Midbrain (tissue), 1 donor: ENCODE measurements at regions not wholly inside any gene's neighbourhood (a gene's known extent, or its start where the extent isn't known, plus 50 kb on each side); places are given as distances from the start of the nearest gene placed in this dataset.
"Not testable (repeated sequence)": the region's sequence is repeated elsewhere in the genome, so short reads cannot be mapped to it uniquely, and the experiment has no call there.

Source experiments
- DNase-seq: peaks from one replicate; lab custom pipeline; 2025; lab: John Stamatoyannopoulos, UW

- no peak for DNase-seq
Measured at GRCh38 chr14:83559721-83560120, 1970.2 kb upstream of the FLRT2 start.

GRCh38 chr14:83561261-83561660 lies 1968.7 kb upstream of the FLRT2 start:
- DNase-seq, result no peak

- no peak for DNase-seq
Measured at GRCh38 chr14:83566567-83566966, 1963.4 kb upstream of the FLRT2 start.

- no peak for DNase-seq
Measured at GRCh38 chr14:83568141-83568540, 1961.8 kb upstream of the FLRT2 start.

- no peak for DNase-seq
Measured at GRCh38 chr14:83575301-83575700, 1954.6 kb upstream of the FLRT2 start.

- no peak for DNase-seq
Measured at GRCh38 chr14:83583201-83583600, 1946.7 kb upstream of the FLRT2 start.

- no peak for DNase-seq
Measured at GRCh38 chr14:83594874-83595273, 1935.1 kb upstream of the FLRT2 start.

GRCh38 chr14:83607682-83608081 lies 1922.3 kb upstream of the FLRT2 start:
- no peak for DNase-seq

GRCh38 chr14:83611491-83611890 lies 1918.5 kb upstream of the FLRT2 start:
- DNase-seq, result no peak

GRCh38 chr14:83611906-83612390 lies 1918.0 kb upstream of the FLRT2 start:
- no peak for DNase-seq

- no peak for DNase-seq
Measured at GRCh38 chr14:83614956-83615355, 1915.0 kb upstream of the FLRT2 start.

- no peak for DNase-seq
Measured at GRCh38 chr14:83624541-83624940, 1905.4 kb upstream of the FLRT2 start.

- no peak for DNase-seq
Measured at GRCh38 chr14:83632375-83632774, 1897.6 kb upstream of the FLRT2 start.

- DNase-seq, result no peak
Measured at GRCh38 chr14:83638748-83639504, 1891.0 kb upstream of the FLRT2 start.

- not testable (repeated sequence) for DNase-seq
Measured at GRCh38 chr14:83639505-83639875, 1890.5 kb upstream of the FLRT2 start.

- DNase-seq, result no peak
Measured at GRCh38 chr14:83646228-83646627, 1883.7 kb upstream of the FLRT2 start.

GRCh38 chr14:83660597-83660996 lies 1869.3 kb upstream of the FLRT2 start:
- DNase-seq, result no peak

- DNase-seq, result no peak
Measured at GRCh38 chr14:83664389-83664788, 1865.6 kb upstream of the FLRT2 start.

- no peak for DNase-seq
Measured at GRCh38 chr14:83689265-83689664, 1840.7 kb upstream of the FLRT2 start.

GRCh38 chr14:83697099-83697498 lies 1832.8 kb upstream of the FLRT2 start:
- no peak for DNase-seq

GRCh38 chr14:83702619-83703018 lies 1827.3 kb upstream of the FLRT2 start:
- DNase-seq, result no peak

- no peak for DNase-seq
Measured at GRCh38 chr14:83706231-83706954, 1823.6 kb upstream of the FLRT2 start.

GRCh38 chr14:83707056-83707455 lies 1822.9 kb upstream of the FLRT2 start:
- no peak for DNase-seq
